NCI-H345 treated with DMSO at 0.1 percent for 48 hours (cell line): ENCODE measurements at regions not wholly inside any gene's neighbourhood (a gene's known extent, or its start where the extent isn't known, plus 50 kb on each side); places are given as distances from the start of the nearest gene placed in this dataset.

Source experiments
- DNase-seq: peaks from one replicate; lab custom pipeline; 2025; ENCODE audit not compliant: unreplicated experiment; lab: John Stamatoyannopoulos, UW

- no peak for DNase-seq
These were observed 450.5 kb upstream of the AZI2 start for GRCh38 chr3:28799084-28799483.

DNA sequence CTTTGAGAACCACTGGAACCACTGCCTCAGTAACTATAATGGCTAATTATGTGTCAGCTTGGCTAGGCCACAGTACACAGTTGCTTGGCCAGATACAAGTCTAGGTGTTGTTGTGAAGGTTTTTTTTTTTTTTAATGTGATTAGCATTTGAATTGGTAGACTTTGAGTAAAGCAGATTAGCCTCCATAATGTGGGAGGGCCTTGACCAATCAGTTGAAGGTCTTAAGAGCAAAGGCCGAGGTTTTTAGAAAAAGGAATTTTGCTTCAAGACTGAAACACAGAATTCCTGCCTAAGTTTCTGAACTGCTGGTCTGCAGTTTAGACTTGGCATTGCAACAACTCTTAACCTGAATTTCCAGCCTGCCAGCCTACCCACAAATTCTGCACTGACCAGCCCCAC lies 451.6 kb upstream of the AZI2 start:
- DNase-seq: no peak

- DNase-seq: no peak
These were observed 459.4 kb upstream of the AZI2 start for GRCh38 chr3:28808068-28808467.

- DNase-seq: no peak
These were observed 464.9 kb upstream of the RBMS3 start for GRCh38 chr3:28816017-28816416.

DNA sequence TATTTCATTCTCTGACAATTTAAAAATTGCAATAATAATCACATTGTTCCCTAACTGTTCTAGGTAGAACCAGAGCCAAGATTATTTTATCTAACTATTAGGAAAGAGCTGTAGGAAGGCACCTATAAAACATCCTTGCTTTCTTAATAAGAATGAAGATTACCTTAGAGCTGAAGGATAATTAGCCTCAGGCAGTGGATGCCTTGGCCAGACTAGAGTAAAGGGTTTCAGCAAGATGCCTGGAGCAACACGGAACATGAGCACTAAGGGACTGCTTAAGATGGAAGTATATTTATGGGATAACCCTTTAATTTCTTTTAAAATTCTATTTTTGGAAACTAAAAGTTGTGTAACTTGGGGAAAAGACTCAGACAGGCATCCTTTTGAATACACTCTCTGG lies 456.6 kb upstream of the RBMS3 start:
- no peak for DNase-seq

DNA sequence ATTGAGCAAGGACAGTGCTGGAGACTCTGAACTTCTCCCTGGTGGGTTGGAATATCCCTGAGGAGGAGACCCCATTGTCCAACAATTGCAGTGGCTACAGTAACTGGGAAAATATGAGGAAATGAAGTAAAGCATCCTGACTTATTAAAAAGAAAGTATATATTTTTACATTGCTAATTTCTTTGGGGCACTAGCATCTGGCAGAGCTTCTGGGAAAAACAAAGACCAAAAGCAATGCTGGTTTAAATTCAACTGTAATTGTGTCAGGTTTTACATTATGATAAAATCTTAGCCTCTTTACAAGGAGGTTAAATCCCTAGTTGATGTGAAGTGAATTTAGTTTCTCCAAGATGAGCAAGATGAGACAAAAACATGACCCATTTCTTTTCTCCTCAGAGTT lies 454.0 kb upstream of the RBMS3 start:
- DNase-seq: no peak

GRCh38 chr3:28835249-28835648 lies 445.6 kb upstream of the RBMS3 start:
- no peak for DNase-seq

DNA sequence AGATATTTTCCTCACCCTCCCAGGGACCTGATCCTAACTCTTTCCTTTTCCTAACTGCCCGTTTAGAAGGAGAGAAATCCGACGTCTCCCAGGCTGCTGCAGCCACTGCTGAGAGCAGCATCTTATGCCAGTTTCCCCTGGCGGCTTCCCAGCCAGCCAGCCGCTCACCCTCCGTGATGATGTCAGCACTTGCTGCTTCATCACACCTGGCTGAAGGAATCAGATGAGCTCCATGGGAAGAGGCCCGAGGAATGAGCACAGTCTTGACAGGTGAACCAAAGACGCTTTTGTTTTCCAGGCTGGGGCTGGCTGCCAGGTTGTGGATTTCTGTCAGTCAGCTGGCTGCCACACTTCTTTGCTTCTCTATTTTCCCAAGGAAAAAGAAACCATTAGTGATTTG lies 445.1 kb upstream of the RBMS3 start:
- no peak for DNase-seq

- no peak for DNase-seq
These were observed 444.7 kb upstream of the RBMS3 start for GRCh38 chr3:28836199-28836598.

DNA sequence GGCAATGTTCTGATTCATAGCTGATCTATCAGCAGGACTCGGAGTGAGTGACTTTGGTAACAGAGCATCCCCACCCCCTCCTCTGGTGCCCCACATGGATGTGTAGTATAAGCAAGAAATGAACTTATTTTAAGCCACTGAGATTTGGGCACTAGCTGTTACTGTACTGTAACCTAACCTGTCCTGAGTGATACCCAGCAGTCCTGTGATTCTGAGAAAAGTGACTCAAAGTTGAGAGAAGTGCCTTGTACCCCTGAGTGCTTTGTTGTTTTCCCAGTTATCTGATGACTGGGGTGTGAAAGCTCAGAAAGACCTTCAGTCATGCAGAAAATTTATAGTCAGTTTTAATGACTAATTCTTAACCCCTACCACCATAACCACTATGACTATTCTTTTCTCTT lies 439.9 kb upstream of the RBMS3 start:
- DNase-seq: no peak

GRCh38 chr3:28841441-28841840 lies 439.4 kb upstream of the RBMS3 start:
- no peak for DNase-seq

GRCh38 chr3:28844298-28845005 lies 436.4 kb upstream of the RBMS3 start:
- DNase-seq: no peak

GRCh38 chr3:28845006-28845324 lies 435.9 kb upstream of the RBMS3 start:
- no peak for DNase-seq

- DNase-seq: no peak
These were observed 433.8 kb upstream of the RBMS3 start for GRCh38 chr3:28846971-28847478.

DNA sequence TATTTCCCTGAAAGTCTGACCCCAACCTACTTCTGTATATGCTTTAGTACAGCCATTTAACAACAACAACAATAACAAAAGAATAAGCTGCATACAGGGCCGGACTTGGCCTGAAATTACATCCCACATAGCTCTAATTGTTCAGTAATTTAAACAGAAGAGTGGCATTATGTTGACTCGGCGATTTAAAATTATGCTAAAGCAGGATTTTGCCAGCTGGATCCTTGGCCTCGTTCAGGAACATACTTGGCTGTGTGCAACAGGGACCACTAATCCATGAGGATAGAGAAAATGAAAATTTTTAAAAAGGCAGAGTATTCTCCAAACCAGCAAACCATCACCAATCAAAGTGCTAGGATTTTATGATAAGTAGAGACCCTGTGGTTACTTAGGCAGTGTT lies 433.1 kb upstream of the RBMS3 start:
- DNase-seq: no peak

GRCh38 chr3:28850186-28850585 lies 430.7 kb upstream of the RBMS3 start:
- no peak for DNase-seq

- no peak for DNase-seq
These were observed 427.0 kb upstream of the RBMS3 start for GRCh38 chr3:28853830-28854229.

GRCh38 chr3:28856796-28857195 lies 424.1 kb upstream of the RBMS3 start:
- DNase-seq: no peak

DNA sequence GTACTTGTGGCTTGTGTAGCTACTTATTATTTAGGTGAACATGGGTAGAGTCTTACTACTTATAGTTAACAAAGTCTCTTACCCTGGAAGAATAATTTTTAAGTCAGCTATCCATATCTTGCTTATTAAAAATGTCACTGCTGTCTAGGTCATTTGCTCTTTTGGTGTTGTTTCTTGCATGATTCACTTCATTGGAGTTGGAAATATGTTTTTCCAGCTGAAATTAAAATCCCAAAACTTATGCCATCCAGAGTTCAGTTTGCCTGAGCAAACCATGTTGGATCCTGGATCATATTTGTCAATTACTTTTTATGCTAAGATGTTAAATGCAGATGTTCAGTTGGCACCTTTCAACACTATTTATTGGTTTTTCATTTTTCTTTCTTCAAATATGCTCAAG lies 421.0 kb upstream of the RBMS3 start:
- no peak for DNase-seq

GRCh38 chr3:28860307-28860706 lies 420.6 kb upstream of the RBMS3 start:
- DNase-seq: no peak

- DNase-seq: no peak
These were observed 417.7 kb upstream of the RBMS3 start for GRCh38 chr3:28863186-28863585.

GRCh38 chr3:28867836-28868235 lies 413.0 kb upstream of the RBMS3 start:
- peak; percentile 47 for DNase-seq

GRCh38 chr3:28868897-28869296 lies 412.0 kb upstream of the RBMS3 start:
- no peak for DNase-seq
